ENCODE measurements at regions not wholly inside any gene's neighbourhood (a gene's known extent, or its start where the extent isn't known, plus 50 kb on each side); places are given as distances from the start of the nearest gene placed in this dataset.

- TF ChIP-seq GABPA (IDR thresholded peaks at IDR 0.05; ENCODE audit: low read depth, low read length): no peak
- TF ChIP-seq GABPA (CRISPR knock-in tag; IDR thresholded peaks at IDR 0.05; ENCODE audit: low read depth): no peak
- TF ChIP-seq FOXK1 (CRISPR knock-in tag; IDR thresholded peaks at IDR 0.05; ENCODE audit: borderline replicate concordance, low read depth): no peak
- no peak for TF ChIP-seq ZKSCAN5 (CRISPR knock-in tag; IDR thresholded peaks at IDR 0.05)
- TF ChIP-seq, protein P1, sequence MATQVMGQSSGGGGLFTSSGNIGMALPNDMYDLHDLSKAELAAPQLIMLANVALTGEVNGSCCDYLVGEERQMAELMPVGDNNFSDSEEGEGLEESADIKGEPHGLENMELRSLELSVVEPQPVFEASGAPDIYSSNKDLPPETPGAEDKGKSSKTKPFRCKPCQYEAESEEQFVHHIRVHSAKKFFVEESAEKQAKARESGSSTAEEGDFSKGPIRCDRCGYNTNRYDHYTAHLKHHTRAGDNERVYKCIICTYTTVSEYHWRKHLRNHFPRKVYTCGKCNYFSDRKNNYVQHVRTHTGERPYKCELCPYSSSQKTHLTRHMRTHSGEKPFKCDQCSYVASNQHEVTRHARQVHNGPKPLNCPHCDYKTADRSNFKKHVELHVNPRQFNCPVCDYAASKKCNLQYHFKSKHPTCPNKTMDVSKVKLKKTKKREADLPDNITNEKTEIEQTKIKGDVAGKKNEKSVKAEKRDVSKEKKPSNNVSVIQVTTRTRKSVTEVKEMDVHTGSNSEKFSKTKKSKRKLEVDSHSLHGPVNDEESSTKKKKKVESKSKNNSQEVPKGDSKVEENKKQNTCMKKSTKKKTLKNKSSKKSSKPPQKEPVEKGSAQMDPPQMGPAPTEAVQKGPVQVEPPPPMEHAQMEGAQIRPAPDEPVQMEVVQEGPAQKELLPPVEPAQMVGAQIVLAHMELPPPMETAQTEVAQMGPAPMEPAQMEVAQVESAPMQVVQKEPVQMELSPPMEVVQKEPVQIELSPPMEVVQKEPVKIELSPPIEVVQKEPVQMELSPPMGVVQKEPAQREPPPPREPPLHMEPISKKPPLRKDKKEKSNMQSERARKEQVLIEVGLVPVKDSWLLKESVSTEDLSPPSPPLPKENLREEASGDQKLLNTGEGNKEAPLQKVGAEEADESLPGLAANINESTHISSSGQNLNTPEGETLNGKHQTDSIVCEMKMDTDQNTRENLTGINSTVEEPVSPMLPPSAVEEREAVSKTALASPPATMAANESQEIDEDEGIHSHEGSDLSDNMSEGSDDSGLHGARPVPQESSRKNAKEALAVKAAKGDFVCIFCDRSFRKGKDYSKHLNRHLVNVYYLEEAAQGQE (IDR thresholded peaks at IDR 0.05; ENCODE audit: borderline replicate concordance in 1 of 2, low read depth in 1 of 2, low read length in 2 of 2): no peak
- TF ChIP-seq TBL1XR1 (IDR thresholded peaks at IDR 0.05; ENCODE audit: borderline replicate concordance, low read length, partially characterized antibody): no peak
- TF ChIP-seq SMAD1 (CRISPR knock-in tag; IDR thresholded peaks at IDR 0.05; ENCODE audit: borderline replicate concordance, low read depth): no peak
- no peak for TF ChIP-seq ZKSCAN1 (IDR thresholded peaks at IDR 0.05; ENCODE audit: low read length)
Measured at GRCh38 chr9:23938908-23939307, 112.9 kb upstream of the ELAVL2 start.
